Stimulated activated CD4-positive, alpha-beta T cell treated with anti-CD3 and anti-CD28 coated beads, TNF-alpha, amount 100 ng/mL, for 4 hours (primary cell): ENCODE measurements at regions not wholly inside any gene's neighbourhood (a gene's known extent, or its start where the extent isn't known, plus 50 kb on each side); places are given as distances from the start of the nearest gene placed in this dataset.
"Not testable (repeated sequence)": the region's sequence is repeated elsewhere in the genome, so short reads cannot be mapped to it uniquely, and the experiment has no call there.

ENCODE experiments used
- DNase-seq, 3 experiments: peaks; one replicate each; pipeline ENCODE4 v3.0.0-alpha.2; 2020; ENCODE audit warnings: low read depth in 3 of 3

DNA sequence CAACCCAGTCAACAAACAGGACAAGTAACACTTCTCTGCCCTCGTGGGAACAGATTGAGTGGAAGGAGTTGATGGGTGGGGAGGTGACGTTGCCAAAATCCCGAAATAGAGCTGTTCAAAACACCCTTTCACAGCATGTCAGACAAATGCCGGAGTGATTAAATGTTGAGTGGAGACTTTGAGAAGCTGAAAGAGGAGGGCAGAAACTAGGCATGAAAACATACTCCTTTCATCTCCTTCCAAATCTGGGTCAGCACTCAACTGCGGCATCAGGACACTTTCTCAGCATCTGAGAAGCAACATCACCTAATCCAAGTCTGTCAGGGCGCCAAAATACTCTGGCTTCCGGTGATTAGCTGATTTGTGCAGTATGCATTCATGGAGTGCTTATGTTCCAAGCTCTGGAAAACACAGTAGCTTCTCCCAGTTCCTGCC is 51.5 kb upstream of the MRI1 start:
- no peak for DNase-seq

DNA sequence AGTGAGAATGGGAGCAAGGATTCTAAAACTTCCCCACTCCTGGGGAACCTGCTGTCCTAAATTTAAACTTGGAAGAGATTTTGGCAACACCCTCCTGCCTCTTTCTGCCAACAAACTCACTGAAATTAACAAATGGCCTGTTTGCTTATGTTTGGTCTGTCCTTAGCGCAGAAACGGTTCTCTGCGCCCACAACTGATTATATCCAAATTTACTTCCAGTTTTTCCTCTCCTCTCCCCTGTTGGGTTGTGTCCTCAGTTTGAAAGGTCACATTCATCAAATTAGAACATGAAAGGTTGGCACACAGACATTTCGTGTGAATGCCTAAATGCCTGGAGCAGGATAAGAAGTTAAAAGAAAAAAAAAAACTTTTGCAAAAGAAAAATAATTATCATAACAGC is 56.4 kb upstream of the MRI1 start:
- DNase-seq, result no peak

DNA sequence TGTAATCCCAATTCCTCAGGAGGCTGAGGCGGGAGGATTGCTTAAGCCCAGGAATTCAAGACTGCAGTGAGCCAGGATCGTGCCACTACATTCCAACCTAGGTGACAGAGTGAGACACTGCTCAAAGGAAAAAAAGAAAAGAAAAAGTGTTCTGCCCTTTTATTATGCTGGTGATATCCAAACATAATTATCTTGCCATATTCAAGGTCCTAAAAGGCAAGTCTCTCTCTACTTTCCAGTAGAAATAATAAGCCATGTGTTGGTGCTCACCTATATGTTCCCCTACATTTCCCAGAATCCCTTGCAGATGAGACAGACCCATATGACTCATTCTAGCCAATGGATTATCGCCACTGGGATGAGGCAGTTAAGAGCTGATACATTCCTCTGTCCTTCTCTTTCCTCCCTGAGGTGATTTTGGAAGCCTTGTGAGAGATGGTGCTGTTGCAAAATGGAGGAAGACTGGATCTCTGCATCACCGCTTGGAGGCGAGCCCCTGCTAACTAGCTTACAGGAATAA is 58.3 kb upstream of the MRI1 start:
- no peak for DNase-seq

DNA sequence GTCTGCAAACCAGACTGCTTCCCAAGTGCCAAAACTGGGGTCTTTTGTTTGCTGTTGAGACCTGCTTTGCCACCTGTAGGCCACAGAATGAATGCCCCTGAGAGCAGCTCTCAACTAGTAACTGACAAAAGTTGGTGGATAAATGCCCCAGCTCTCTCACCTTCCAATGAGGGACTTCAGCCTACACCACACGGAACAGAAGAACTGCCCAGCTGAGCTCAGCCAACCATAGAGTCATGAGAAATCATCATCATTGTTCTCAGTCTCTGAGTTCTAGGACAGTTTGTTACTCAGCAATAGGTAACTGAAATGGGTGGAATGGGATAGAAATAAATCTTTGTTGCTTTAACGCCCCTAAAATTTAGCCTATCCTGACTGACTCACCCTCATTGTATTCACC is 59.1 kb upstream of the MRI1 start:
- no peak for DNase-seq

DNA sequence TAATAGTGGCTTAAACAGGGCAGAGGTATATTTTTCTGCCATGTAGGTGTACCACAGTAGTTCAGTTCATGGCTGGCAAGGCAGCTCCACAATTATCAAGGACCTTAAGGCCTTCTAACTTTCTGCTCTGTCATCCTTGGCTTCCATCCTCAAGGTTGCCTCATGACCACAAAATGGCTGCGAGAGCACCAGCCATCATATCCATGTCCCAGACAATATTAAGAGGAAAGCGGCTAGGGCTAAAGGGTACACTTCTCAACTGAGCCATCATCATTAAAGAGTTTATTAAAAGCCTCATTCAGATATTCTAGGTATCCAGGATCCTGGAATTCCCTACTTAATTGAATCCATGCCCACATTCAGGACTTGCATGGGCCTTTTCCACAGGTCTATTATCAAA is 62.7 kb upstream of the MRI1 start:
- DNase-seq, result no peak

DNA sequence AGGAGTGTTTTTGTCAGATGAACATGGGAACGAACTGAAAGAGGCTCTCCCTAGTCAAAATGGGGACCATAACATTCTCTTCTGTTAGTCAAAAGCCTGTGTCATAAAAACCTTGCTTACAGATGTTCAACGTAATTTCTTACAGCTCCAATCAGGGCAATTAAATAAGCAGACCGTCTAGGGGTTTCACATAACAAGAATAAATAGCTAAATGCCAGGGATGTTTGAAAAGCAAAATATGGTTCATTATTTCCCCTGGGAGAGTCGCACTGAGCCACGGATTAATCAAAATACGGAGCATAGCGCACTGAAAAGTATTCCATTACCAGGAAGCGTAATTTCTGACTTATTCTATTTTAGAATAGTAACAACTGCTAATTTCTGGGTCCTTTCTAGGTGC is 63.7 kb upstream of the MRI1 start:
- DNase-seq, result no peak

DNA sequence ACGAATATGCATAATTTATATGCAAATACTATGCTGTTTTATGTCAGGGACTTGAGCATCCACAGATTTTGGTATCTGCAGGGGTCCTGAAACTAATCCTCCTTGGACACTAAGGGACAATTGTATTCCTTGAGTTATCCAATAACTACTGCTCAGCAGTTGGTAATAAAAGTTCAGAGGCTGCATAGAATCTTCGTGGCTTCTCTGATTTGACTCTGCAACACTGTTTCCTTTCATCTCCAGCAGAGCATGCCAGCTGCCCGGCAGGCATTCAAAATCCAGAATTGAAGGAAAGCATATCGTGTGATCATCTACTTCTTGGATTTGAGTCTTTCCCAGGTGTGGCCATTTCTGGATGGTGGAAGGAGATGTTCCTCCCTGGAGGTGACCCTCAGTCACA is 64.5 kb upstream of the MRI1 start:
- DNase-seq, result no peak

DNA sequence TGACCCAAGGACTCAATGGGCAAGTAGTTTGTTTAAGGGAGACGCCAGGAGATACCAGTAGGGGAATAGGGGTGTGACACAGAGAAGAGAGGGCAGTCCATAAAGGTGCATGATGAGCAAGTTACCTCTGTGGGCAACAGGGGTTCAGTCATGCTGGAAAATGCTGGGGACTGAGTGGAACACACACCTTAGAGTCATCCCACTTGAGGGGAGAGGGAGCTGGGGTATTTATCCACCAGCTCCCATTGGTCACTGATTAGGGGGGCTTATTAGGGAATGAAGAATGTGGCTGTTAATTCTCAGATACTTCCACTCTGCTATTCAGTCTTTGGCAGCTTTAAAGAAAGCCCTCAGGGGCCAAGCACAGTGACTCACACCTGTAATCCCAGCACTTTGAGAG is 67.5 kb upstream of the MRI1 start:
- no peak for DNase-seq

DNA sequence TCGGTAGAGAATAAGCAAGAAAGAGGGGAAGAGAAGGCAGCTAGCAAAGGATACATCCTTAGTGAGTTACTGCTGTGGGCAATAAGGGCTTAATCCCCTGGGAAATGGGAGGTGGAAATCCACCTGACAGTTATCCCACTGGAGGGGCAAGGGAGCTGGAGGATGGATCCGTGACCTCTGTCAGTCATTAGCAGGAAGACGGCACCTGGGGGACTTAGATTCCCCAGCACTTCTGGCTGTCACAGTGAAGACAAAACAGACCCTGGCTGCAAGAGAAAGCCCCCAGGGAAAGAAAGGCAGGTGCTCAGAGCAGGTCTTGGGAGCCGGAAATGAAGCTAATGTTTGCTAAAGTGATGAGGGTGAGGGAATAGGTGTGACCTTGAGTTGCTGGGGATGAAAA is 70.4 kb upstream of the MRI1 start:
- no peak for DNase-seq

DNA sequence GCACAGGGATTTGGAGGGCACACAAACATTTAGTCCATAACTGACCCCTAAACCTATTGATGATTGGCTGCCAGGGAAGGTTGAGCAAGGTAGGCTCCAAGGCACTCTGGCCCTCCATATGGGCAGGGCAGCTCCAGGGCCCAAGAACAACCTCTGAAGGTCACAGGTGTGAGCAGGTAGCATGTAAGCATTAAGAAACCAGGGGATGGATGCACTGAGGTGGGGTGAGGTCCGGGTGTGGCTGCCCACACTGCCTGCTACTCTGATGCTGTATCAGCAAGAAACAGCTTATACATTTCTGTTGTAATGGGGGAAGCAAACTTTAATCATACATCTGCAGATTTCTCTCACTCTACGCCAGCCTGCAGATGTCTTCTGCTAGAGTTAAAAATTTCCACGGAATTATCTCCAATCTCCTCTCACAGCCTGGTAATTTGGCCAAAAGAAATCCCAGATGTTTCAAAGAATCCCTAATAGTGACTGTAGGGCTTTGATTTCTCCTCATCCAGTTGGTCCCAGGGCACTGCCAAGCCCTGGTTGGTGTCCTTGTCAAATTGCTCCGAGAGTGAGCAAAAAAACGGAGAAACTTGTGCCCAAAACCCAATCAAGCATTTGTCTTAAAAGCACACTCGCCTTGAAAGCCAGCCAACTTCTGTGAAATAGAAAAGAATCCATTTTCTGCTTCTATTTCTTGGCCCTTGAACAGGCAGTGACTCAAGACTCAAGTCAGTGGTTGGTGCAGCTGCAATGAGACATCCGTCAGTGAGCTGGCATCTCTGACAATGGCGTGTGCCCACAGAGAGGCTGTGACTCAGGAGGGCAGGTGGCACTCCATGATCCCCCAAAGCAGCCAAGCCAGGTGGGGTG is 72.5 kb upstream of the MRI1 start:
- DNase-seq, result no peak

DNA sequence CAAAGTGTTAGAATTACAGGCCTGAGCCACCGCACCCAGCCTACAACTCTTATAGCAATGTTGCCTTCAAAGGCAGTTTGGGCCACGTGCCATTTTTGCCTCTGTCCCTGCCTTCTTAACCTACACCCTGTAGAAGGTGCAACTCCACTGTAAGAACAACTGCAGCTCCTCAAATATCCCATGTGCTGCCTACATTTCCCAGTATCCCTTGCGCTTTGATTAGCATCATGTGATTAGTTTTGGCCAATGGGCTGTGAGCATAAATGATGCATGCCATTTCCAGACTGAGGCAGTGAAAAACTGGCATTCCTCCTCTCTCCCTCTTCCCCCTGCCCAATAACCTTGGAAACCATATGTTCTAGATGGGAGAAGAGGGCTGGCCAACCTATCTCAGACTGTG is 75.2 kb upstream of the MRI1 start:
- DNase-seq, result no peak

DNA sequence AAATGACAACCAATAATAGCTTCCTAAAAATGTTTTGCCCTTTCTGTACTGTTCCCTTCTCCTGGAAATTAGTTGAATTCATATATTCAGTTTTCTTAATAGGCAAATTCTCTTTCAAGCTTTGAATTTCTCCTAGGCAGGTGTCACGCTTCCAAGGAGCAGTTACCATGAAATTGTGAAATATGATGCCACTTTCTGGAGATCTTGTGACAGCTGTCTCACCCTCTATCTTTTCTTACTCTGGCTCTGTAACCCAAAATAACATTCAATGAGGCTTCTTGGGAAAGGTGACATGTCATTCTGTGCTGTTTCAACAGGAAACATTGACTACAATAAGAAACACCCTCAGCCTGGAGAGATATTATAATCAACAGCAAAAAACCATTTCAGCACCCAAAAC is 80.3 kb upstream of the MRI1 start:
- no peak for DNase-seq

DNA sequence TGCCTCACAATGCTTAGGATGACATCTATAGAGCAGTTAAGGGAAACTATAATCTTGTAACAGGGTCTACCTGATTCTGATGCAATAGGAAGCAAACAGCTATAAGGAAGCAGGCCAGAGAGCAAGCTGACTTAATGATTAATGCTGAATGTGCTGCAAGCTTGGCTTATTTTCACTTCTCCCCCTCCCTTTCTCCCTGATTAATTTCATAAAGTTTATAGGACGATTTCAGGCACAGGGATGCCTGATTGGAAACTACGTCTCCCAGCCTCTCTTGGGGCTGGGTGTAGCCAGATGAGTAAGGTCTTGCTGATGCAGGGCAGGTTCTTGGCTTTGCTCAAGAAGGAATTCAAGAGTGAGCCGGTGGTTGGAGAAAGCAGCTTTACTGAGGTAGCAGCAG is 82.8 kb upstream of the MRI1 start:
- DNase-seq, result no peak

DNA sequence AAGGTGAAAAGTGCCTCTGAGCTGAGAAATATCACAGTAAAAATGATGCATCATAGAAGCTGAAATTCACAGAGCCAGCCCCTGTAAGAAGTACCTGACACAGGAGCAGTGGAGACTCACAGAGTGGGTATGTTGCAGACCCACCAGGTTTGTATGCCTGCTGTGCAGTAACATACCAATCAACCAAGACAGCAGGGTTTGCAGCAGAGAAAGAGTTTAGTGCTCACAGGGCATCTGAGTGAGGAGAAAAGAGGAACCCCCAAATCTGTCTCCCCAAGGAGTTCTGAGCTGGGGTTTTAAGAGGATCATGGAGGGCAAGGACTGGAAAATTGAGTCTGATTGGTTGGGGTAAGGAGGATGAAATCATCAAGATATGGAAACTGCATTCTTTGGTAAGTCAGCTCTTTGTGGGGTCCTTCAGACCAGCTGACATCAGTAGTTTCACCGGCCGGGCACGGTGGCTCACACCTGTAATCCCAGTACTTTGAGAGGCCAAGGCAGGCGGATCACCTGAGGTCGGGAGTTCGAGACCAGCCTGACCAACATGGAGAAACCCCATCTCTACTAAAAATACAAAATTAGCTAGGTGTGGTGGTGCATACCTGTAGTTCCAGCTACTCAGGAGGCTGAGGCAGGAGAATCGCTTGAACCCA is 83.5 kb upstream of the MRI1 start:
- DNase-seq, result not testable (repeated sequence)

DNA sequence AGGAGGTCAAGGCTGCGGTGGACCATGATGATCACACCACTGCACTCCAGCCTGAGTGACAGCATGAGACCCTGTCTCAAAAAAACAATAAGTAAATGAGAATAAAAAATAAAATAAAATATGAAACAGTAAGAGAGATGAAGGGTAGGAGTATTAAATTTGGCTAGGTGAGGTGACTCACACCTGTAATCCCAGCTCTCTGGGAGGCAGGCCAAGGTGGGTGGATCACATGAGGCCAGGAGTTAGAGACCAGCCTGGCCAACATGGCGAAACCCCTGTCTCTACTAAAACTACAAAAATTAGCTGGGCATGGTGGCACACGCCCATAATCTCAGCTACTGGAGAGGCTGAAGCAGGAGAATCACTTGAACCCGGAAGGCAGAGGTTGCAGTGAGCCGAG is 87.4 kb upstream of the MRI1 start:
- not testable (repeated sequence) for DNase-seq

DNA sequence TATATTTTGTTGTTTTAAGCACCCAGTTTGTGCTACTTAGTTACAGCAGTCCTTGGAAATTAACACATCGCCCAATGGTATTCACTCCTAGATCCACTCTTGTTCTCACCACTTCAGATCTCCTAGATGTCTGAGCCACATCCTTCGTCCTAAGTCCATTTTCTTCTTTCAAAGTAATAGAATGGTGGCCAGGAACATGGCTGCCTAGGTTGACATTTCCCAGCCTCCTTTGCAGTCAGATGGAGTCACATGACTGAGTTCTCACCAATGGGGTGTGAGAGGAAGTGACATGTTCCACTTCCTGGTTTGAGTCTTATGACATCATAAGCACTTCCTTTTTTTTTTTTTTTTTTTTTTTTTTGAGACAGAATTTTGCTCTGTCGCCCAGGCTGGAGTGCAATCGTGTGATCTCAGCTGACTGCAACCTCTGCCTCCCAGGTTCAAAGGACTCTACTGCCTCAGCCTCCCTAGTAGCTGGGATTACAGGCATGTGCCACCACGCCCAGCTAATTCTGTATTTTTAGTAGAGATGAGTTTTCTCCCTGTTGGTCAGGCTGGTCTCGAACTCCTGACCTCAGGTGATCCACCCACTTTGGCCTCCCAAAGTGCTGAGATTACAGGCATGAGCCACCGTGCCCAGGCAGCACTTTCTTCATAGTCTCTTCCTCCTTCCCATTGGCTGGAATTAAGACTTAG is 91.7 kb upstream of the MRI1 start:
- not testable (repeated sequence) for DNase-seq

DNA sequence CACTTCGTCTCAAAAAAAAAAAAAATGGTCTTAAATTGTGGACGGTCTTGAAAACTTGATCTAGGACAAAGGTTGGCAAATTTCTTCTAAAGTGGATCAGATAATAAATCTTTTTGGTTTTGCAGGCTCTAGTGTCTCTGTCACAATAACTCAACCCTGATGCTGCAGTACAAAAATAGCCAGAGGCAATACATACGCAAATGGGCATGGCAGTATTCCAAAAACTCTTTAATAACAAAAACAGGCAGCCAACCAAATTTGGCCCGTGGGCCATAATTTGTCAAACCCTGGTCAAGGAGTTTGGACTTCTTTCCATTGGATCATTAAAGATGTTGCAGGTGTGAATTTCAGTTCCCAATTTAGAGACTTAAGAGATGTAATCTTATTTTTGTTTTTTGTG is 93.5 kb upstream of the MRI1 start:
- DNase-seq, result no peak

DNA sequence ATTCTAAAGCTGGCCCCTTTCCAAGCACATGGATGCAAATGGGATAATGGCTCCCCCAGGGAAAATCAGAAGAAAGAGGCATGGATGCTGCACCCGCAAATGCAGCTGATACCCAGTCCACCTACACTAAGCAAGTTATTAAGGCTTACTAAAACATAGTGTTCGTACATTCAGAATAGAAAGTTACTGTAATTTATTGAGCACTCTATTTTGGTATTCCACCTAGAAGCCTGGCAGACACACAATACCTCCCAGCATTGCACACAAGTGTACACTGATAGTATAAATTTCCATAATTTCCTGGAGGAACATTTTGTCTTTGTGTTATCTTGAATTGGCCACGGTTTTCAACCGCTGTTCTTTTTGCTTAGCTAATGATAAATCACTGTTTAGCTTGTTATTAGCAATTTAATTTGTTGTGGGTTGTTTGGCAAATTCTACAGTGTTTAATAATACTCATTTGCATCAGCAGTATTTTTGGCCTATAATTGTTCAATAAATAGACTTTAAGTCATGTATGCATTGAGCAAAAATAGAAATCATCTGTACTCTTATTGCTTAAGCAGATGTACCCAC is 94.5 kb upstream of the MRI1 start:
- DNase-seq, result no peak

DNA sequence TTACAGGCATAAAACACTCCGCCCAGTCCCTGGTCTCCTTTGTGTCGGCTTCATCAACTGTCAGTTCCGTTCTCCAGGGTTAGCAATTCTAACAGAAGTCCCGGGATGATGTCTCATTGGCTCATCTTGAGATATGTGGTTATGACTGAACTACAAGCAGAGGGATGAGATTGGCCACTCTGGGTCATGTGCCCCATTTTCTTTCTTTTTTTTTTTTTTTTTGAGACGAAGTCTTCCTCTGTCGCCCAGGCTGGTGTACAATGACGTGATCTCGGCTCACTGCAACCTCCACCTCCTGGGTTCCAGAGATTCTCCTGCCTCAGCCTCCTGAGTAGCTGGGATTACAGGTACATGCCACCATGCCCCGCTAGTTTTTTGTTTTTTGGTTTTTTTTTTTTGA is 95.4 kb upstream of the MRI1 start:
- no peak for DNase-seq

DNA sequence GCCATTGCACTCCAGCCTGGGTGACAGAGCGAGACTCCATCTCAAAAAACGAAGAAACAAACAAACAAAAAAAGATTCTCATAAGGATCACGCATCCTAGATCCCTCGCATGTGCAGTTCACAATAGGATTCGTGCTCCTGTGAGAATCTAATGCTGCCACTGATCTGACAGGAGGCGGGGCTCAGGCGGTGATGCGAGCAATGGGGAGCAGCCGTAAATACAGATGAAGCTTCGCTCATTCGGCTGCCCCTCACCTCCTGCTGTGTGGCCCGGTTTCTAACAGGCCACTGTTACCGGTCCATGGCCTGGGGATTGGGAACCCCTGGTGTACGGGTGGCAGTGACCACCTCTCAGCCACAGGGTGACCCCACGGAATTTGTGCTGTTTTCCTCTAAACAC is 98.2 kb upstream of the MRI1 start:
- DNase-seq, result no peak

DNA sequence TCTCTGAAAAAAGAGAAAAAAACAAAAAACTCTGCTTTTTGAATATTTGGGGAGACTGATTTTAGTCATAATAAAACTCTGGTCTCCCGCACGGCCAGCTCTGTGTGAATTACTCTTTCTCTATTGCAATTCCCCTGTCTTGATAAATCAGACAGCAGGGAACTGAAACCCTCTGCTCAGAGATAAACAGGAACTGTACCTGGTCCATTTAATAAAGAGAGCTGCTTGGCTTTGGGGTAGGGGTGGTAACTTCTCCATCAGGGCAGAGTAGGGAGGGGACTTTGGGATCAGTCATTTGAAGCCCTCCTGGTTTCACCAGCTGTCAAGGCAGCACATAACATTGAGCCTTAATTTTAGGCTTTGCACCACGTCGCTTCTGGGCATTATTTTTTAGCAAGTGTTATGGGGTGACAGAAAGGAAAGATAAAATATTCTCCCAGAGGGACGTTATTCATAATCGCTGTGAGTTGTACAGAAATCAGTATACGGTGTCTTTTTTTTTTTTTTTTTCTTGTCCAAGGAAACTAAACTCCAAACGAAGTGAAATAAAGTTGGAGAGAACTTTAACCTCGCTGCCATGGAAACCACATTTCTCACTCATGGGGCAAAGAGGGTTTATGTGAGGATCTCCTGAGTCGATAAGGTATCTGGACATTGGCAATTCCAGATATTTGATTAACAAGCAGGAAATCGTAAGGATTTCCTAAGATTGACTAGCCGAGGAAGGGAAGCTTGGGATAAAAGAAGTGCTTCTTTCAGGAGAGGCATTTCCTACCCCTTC is 99.0 kb upstream of the MRI1 start:
- no peak for DNase-seq
